UCSD-AML1 (cell line): ENCODE measurements at regions not wholly inside any gene's neighbourhood (a gene's known extent, or its start where the extent isn't known, plus 50 kb on each side); places are given as distances from the start of the nearest gene placed in this dataset.

Source experiments
- DNase-seq: peaks from one replicate; lab custom pipeline; 2025; ENCODE audit not compliant: unreplicated experiment; lab: John Stamatoyannopoulos, UW

- DNase-seq, result no peak
These were observed 1485.7 kb downstream of the KCNT2 start for GRCh38 chr1:195122497-195122896.

GRCh38 chr1:195113471-195113870, 1494.8 kb downstream of the KCNT2 start:
- no peak for DNase-seq

GRCh38 chr1:195105773-195106172, 1502.5 kb downstream of the KCNT2 start:
- DNase-seq, result no peak

- peak; percentile 3 for DNase-seq
These were observed 1503.0 kb downstream of the KCNT2 start for GRCh38 chr1:195105281-195105680.

- peak; percentile 3 for DNase-seq
These were observed 1510.9 kb downstream of the KCNT2 start for GRCh38 chr1:195097316-195097715.

- DNase-seq, result peak; percentile 3
These were observed 1512.2 kb downstream of the KCNT2 start for GRCh38 chr1:195096051-195096521.

GRCh38 chr1:195085196-195085595, 1523.0 kb downstream of the KCNT2 start:
- DNase-seq, result no peak

GRCh38 chr1:195082183-195082582, 1526.1 kb downstream of the KCNT2 start:
- no peak for DNase-seq

- DNase-seq, result no peak
These were observed 1531.6 kb downstream of the KCNT2 start for GRCh38 chr1:195076682-195077081.

- DNase-seq, result no peak
These were observed 1532.3 kb downstream of the KCNT2 start for GRCh38 chr1:195075973-195076372.

- no peak for DNase-seq
These were observed 1536.8 kb downstream of the KCNT2 start for GRCh38 chr1:195071461-195071860.

- DNase-seq, result peak; percentile 5
These were observed 1542.8 kb downstream of the KCNT2 start for GRCh38 chr1:195065437-195065836.

GRCh38 chr1:195064358-195064757, 1543.9 kb downstream of the KCNT2 start:
- no peak for DNase-seq

GRCh38 chr1:195054217-195054687, 1554.0 kb downstream of the KCNT2 start:
- DNase-seq, result no peak

- DNase-seq, result no peak
These were observed 1554.8 kb downstream of the KCNT2 start for GRCh38 chr1:195053478-195053877.

GRCh38 chr1:195047772-195048171, 1560.5 kb downstream of the KCNT2 start:
- no peak for DNase-seq

- no peak for DNase-seq
These were observed 1563.2 kb downstream of the KCNT2 start for GRCh38 chr1:195045072-195045471.

- no peak for DNase-seq
These were observed 1577.4 kb downstream of the KCNT2 start for GRCh38 chr1:195030793-195031192.

- DNase-seq, result no peak
These were observed 1581.4 kb downstream of the KCNT2 start for GRCh38 chr1:195026792-195027191.

GRCh38 chr1:195019385-195019784, 1588.9 kb downstream of the KCNT2 start:
- DNase-seq, result no peak

GRCh38 chr1:195012995-195013394, 1595.2 kb downstream of the KCNT2 start:
- DNase-seq, result no peak

- DNase-seq, result no peak
These were observed 1602.9 kb downstream of the KCNT2 start for GRCh38 chr1:195005338-195005737.

- no peak for DNase-seq
These were observed 1617.8 kb downstream of the KCNT2 start for GRCh38 chr1:194990483-194990882.

- no peak for DNase-seq
These were observed 1632.3 kb downstream of the KCNT2 start for GRCh38 chr1:194975913-194976312.
